ENCODE measurements at regions not wholly inside any gene's neighbourhood (a gene's known extent, or its start where the extent isn't known, plus 50 kb on each side); places are given as distances from the start of the nearest gene placed in this dataset.

DNA sequence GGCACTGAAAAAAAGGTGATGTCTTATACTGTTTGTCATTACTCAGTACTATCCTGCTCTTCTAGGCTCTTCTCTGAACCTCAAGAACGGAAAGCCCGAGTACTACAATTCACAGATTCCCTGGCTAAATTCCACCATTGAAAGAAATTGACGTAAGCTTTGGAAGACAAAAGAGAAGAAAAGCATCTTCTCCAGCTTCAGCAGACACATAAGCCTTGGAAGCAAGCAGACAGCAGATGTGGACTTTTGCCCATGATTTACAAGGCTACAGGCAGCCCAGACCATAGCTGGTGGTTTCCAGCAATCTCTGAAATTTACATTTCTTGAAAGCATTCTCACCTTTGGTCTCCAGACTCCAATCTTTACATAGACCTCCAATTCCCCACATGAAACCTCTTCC, 289.0 kb downstream of the C1D start:
- no peak overlapping the region for H3K4me3 ChIP-seq (replicated peaks in 1 of 2; ENCODE audit: low read depth in 1 of 2, low read length in 2 of 2)

DNA sequence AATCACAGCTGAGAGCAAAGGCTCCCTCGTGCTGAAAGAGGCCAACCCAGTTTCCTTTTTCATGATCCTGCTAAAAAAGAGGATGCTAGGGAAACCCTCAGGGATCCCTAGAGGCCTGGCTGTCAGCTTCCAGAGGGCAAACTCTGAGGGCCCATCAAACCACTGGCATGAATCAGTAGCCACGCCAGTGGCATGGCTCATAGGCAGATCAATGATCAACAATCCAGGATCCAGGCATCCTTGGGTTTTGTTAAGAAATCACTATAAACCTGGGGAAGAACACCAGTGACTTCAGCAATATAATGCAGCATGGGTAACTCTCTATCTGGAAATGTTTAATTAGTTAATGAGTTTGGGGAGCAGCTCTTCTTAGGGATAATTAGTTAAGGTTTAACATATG, 286.5 kb downstream of the C1D start:
- Histone ChIP-seq H3K9ac (ENCODE audit: low read length) (no peak overlapping the region), H3K36me3 (ENCODE audit: control insufficient read depth in 1 of 2, insufficient read depth in 2 of 2, low read length in 2 of 2) (no peaks in the 10 kb centered on the region), H3K4me3 (replicated peaks in 1 of 2; ENCODE audit: low read depth in 1 of 2, low read length in 2 of 2) (no peak overlapping the region), H3K27ac (ENCODE audit: low read depth, low read length) (no peak overlapping the region), H3K27me3 (ENCODE audit: insufficient read depth, low read length) (peaks cover 50% of the 10 kb centered on the region), H3K9me2 (ENCODE audit: insufficient read depth) (no peaks in the 10 kb centered on the region), H3K9me3 (ENCODE audit: control insufficient read depth in 1 of 2, insufficient read depth in 1 of 2, low read depth in 1 of 2, low read length in 2 of 2) (no peaks in the 10 kb centered on the region), H3K79me2 (ENCODE audit: insufficient read depth, low read length) (no peaks in the 10 kb centered on the region), H4K20me1 (ENCODE audit: insufficient read depth) (no peaks in the 10 kb centered on the region), H2AFZ (ENCODE audit: low read depth, low read length, poor library complexity, severe bottlenecking) (no peak overlapping the region), H3K4me1 (ENCODE audit: control insufficient read depth in 1 of 2, insufficient read depth in 2 of 2, low read length in 2 of 2) (no peaks in the 10 kb centered on the region), H3K4me2 (ENCODE audit: low read length) (no peak overlapping the region)
- no peak for DNase-seq (ENCODE audit: low read depth, low spot score)
- no TSS peak for BruUV-seq (replicated peaks)
- ChIA-PET POLR2A (no interaction called here), CTCF (no interaction called here), RAD21 (ENCODE audit: low non-redundant PET in 1 of 2, low total read pairs in 2 of 2, uncharacterized antibody in 2 of 2, unreplicated experiment in 2 of 2) (no interaction called here)
- ATAC-seq: no peak
- intact Hi-C loops (cut with micrococcal nuclease): no loop called here
- TF ChIP-seq SP1 (IDR thresholded peaks at IDR 0.05; ENCODE audit: low read depth) (no peak), ZNF274 (IDR thresholded peaks at IDR 0.05; ENCODE audit: low read depth, low read length) (no peak), YY1 (IDR thresholded peaks at IDR 0.05; ENCODE audit: extremely low read depth, insufficient replicate concordance, low read depth, low read length) (no peak), JUND (IDR thresholded peaks at IDR 0.05) (no peak), ELF1 (IDR thresholded peaks at IDR 0.05; ENCODE audit: borderline replicate concordance, low read depth) (no peak), ZFX (IDR thresholded peaks at IDR 0.05) (no peak), EZH2 (IDR thresholded peaks at IDR 0.05) (no peak), TCF7L2 (IDR thresholded peaks at IDR 0.05; ENCODE audit: borderline replicate concordance, extremely low read depth, insufficient read depth, insufficient read length) (no peak), RAD21 (IDR thresholded peaks at IDR 0.05; ENCODE audit: low read depth) (no peak), EZH2phosphoT487 (IDR thresholded peaks at IDR 0.05; ENCODE audit: borderline replicate concordance) (no peak)
- TF ChIP-seq, protein P1, sequence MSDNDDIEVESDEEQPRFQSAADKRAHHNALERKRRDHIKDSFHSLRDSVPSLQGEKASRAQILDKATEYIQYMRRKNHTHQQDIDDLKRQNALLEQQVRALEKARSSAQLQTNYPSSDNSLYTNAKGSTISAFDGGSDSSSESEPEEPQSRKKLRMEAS (IDR thresholded peaks at IDR 0.05): no peak
- TF ChIP-seq, protein P2, sequence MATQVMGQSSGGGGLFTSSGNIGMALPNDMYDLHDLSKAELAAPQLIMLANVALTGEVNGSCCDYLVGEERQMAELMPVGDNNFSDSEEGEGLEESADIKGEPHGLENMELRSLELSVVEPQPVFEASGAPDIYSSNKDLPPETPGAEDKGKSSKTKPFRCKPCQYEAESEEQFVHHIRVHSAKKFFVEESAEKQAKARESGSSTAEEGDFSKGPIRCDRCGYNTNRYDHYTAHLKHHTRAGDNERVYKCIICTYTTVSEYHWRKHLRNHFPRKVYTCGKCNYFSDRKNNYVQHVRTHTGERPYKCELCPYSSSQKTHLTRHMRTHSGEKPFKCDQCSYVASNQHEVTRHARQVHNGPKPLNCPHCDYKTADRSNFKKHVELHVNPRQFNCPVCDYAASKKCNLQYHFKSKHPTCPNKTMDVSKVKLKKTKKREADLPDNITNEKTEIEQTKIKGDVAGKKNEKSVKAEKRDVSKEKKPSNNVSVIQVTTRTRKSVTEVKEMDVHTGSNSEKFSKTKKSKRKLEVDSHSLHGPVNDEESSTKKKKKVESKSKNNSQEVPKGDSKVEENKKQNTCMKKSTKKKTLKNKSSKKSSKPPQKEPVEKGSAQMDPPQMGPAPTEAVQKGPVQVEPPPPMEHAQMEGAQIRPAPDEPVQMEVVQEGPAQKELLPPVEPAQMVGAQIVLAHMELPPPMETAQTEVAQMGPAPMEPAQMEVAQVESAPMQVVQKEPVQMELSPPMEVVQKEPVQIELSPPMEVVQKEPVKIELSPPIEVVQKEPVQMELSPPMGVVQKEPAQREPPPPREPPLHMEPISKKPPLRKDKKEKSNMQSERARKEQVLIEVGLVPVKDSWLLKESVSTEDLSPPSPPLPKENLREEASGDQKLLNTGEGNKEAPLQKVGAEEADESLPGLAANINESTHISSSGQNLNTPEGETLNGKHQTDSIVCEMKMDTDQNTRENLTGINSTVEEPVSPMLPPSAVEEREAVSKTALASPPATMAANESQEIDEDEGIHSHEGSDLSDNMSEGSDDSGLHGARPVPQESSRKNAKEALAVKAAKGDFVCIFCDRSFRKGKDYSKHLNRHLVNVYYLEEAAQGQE (IDR thresholded peaks at IDR 0.05; ENCODE audit: low read depth): no peak
- TF ChIP-seq, protein P3, sequence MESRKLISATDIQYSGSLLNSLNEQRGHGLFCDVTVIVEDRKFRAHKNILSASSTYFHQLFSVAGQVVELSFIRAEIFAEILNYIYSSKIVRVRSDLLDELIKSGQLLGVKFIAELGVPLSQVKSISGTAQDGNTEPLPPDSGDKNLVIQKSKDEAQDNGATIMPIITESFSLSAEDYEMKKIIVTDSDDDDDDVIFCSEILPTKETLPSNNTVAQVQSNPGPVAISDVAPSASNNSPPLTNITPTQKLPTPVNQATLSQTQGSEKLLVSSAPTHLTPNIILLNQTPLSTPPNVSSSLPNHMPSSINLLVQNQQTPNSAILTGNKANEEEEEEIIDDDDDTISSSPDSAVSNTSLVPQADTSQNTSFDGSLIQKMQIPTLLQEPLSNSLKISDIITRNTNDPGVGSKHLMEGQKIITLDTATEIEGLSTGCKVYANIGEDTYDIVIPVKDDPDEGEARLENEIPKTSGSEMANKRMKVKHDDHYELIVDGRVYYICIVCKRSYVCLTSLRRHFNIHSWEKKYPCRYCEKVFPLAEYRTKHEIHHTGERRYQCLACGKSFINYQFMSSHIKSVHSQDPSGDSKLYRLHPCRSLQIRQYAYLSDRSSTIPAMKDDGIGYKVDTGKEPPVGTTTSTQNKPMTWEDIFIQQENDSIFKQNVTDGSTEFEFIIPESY (IDR thresholded peaks at IDR 0.05; ENCODE audit: extremely low read depth, insufficient replicate concordance, low read length): no peak

More for the DNA sequence above, 289.0 kb downstream of the C1D start:
- Histone ChIP-seq H3K9me2 (ENCODE audit: insufficient read depth) (no peaks in the 10 kb centered on the region), H3K9me3 (ENCODE audit: control insufficient read depth in 1 of 2, insufficient read depth in 1 of 2, low read depth in 1 of 2, low read length in 2 of 2) (no peaks in the 10 kb centered on the region), H3K79me2 (ENCODE audit: insufficient read depth, low read length) (no peaks in the 10 kb centered on the region), H2AFZ (ENCODE audit: low read depth, low read length, poor library complexity, severe bottlenecking) (no peak overlapping the region), H3K4me2 (ENCODE audit: low read length) (no peak overlapping the region), H3K4me1 (ENCODE audit: control insufficient read depth in 1 of 2, insufficient read depth in 2 of 2, low read length in 2 of 2) (no peaks in the 10 kb centered on the region), H3K27ac (ENCODE audit: low read depth, low read length) (no peak overlapping the region), H3K9ac (ENCODE audit: low read length) (no peak overlapping the region), H4K20me1 (ENCODE audit: insufficient read depth) (no peaks in the 10 kb centered on the region), H3K36me3 (ENCODE audit: control insufficient read depth in 1 of 2, insufficient read depth in 2 of 2, low read length in 2 of 2) (no peaks in the 10 kb centered on the region), H3K27me3 (ENCODE audit: insufficient read depth, low read length) (peaks cover 47% of the 10 kb centered on the region)
- RAD21 ChIA-PET (ENCODE audit: low non-redundant PET in 1 of 2, low total read pairs in 2 of 2, uncharacterized antibody in 2 of 2, unreplicated experiment in 2 of 2): no interaction called here
- no TSS peak for BruUV-seq (replicated peaks)
- intact Hi-C loops (cut with micrococcal nuclease): no loop called here
- TF ChIP-seq FOSL1 (IDR thresholded peaks at IDR 0.05; ENCODE audit: low read depth) (no peak), POLR2A (IDR thresholded peaks at IDR 0.05; ENCODE audit: borderline replicate concordance, extremely low read depth, insufficient read depth, insufficient read length) (no peak)
- CTCF ChIA-PET: no interaction called here
- no peak for ATAC-seq
- no peak for DNase-seq (ENCODE audit: low read depth, low spot score)
- POLR2A ChIA-PET: no interaction called here

All from HCT116 (cell line).